ENCODE measurements at regions not wholly inside any gene's neighbourhood (a gene's known extent, or its start where the extent isn't known, plus 50 kb on each side); places are given as distances from the start of the nearest gene placed in this dataset.

DNA sequence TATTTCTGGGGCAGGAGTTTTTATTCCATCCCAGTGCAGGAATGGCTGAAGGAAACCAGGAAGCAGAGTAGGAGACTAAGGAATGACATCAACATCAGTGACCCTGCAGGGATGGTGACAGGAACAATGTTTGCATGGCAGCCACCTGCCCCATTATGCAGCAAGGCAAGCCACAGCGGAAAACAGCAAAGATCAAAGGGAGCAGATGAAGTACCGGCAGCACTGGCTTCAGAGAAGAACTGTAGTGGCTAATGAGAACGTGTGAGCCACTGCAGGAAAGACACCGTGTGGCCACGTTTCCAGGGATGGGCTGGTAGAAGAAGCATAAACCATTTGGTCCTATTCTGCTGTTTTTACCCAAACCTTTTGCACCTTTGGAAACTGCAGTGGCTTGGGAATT is 52.9 kb upstream of the TAB2 start:
- TF ChIP-seq, protein P1, sequence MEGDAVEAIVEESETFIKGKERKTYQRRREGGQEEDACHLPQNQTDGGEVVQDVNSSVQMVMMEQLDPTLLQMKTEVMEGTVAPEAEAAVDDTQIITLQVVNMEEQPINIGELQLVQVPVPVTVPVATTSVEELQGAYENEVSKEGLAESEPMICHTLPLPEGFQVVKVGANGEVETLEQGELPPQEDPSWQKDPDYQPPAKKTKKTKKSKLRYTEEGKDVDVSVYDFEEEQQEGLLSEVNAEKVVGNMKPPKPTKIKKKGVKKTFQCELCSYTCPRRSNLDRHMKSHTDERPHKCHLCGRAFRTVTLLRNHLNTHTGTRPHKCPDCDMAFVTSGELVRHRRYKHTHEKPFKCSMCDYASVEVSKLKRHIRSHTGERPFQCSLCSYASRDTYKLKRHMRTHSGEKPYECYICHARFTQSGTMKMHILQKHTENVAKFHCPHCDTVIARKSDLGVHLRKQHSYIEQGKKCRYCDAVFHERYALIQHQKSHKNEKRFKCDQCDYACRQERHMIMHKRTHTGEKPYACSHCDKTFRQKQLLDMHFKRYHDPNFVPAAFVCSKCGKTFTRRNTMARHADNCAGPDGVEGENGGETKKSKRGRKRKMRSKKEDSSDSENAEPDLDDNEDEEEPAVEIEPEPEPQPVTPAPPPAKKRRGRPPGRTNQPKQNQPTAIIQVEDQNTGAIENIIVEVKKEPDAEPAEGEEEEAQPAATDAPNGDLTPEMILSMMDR (conservative IDR thresholded peaks at IDR 0.05; ENCODE audit: low read depth, low read length) = no peak
- no peak for TF ChIP-seq EZH2 (IDR thresholded peaks at IDR 0.05; ENCODE audit: borderline replicate concordance, low read depth, low read length, poor library complexity, severe bottlenecking)
